ENCODE measurements at regions not wholly inside any gene's neighbourhood (a gene's known extent, or its start where the extent isn't known, plus 50 kb on each side); places are given as distances from the start of the nearest gene placed in this dataset.

DNA sequence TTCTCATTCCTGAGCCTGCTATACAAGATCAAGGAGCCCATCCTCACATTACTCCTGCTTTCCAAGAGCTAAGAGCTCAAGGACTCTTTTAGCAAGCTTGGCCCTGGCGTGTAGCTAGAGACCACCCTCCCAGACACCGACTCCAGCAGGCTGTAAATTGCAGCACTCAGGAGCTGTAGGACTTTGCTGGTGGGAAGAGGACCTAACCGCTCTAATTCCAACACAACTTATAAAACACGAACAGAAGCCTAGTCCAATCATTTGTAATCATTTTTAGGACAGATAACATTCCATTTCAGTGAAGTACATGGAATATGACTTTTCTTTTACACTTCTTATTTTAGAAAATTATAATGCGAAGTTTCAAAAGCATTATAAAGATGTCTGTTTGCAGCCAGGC lies 219.9 kb downstream of the NXNL2 start:
- TF ChIP-seq POLR2AphosphoS5 (IDR thresholded peaks at IDR 0.05): no peak
- TF ChIP-seq, protein P1, sequence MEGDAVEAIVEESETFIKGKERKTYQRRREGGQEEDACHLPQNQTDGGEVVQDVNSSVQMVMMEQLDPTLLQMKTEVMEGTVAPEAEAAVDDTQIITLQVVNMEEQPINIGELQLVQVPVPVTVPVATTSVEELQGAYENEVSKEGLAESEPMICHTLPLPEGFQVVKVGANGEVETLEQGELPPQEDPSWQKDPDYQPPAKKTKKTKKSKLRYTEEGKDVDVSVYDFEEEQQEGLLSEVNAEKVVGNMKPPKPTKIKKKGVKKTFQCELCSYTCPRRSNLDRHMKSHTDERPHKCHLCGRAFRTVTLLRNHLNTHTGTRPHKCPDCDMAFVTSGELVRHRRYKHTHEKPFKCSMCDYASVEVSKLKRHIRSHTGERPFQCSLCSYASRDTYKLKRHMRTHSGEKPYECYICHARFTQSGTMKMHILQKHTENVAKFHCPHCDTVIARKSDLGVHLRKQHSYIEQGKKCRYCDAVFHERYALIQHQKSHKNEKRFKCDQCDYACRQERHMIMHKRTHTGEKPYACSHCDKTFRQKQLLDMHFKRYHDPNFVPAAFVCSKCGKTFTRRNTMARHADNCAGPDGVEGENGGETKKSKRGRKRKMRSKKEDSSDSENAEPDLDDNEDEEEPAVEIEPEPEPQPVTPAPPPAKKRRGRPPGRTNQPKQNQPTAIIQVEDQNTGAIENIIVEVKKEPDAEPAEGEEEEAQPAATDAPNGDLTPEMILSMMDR (IDR thresholded peaks at IDR 0.05): no peak
- no peak for TF ChIP-seq POLR2A (IDR thresholded peaks at IDR 0.05)

Measured in gastroesophageal sphincter (tissue), 3 donors.